Activated CD4-positive, alpha-beta T cell treated with anti-CD3 and anti-CD28 coated beads, Interleukin-2, Interleukin-6, amounts not matched to agents 100 ng/mL and 50 ng/mL, durations not matched to agents 16 hours and 8 hours (primary cell): ENCODE measurements at regions not wholly inside any gene's neighbourhood (a gene's known extent, or its start where the extent isn't known, plus 50 kb on each side); places are given as distances from the start of the nearest gene placed in this dataset.

Experiments
- DNase-seq: peaks from one replicate; pipeline ENCODE4 v3.0.0-alpha.2; 2020

DNA sequence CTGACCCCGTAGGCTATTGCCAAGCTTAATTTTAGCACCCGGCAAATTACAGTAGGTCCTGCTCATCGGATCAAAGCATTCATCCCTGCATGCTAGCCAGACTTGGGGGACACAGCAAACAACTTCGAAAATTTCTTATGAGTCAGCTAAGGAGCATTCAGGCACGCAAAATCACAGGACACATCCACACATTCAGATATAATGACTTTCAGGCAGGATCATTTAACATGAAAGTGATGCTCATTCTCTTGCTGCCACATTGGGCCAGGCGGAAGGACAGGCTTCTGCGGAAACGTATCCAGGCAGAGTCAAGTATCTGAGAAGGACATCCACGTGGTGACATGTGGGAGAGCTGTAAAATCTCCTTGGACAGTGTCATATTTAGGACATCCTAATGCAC, 474.0 kb upstream of the NRP1 start:
- DNase-seq = no peak

GRCh38 chr10:33807531-33808359, 473.3 kb upstream of the NRP1 start:
- no peak for DNase-seq

DNA sequence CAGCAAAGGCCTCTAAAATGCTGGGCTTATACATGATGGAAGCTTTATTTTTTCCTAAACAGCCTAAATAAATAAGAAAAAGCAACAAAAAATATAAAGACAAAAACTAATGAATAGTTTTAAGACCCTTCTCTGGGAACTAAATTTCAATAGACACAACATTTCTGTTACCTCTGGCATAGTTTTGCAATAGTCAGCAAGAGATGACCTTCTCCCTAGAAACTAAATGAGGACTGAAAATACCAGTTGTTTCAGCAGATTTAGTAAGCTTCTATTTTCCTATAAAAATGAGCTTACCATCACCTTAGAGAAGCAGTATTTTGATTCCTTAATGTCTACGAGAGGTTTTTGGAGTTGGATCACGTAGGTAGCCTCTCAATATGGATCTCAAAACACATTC, 471.4 kb upstream of the NRP1 start:
- DNase-seq = no peak

GRCh38 chr10:33804584-33804983, 470.1 kb upstream of the NRP1 start:
- DNase-seq = no peak

DNA sequence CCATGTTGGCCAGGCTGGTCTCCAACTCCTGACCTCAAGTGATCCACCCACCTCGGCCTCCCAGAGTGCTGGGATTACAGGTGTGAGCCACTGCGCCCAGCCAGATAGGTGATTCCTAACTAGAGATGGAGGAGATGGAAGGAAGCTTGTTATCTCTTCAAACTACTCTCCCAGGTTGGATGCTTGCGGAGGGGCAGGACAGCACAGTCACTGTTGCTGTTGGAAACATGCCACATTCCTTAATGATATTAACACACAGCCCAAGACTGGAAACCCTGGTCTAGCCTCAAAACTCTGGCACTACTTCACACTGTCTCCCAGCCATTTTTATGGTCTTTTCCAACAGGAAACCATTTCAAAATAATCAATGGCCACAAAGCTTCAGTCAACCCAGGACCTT, 468.8 kb upstream of the NRP1 start:
- DNase-seq = no peak

- DNase-seq = no peak
These were observed 468.1 kb upstream of the NRP1 start for GRCh38 chr10:33802566-33802965.

GRCh38 chr10:33801705-33802104, 467.2 kb upstream of the NRP1 start:
- no peak for DNase-seq

- no peak for DNase-seq
These were observed 466.5 kb upstream of the NRP1 start for GRCh38 chr10:33800986-33801385.

DNA sequence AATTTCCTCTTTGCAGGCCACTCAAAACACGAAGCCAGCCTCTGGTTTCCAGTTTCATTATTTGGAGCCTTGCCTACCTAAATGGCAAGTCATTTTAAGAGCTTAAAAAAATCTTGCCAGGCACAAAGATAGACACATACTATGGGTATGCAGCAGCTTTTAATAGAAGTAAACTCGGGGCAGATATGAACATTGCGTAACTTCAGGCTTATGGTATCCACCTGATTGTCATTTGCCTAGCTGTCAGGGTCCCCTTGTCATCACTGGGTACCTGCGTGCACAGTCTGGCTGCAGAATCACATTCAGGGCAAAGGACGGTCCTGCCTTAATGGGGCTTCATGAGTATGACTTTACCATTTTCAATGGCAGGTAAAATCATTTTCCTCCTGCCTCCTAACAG, 466.1 kb upstream of the NRP1 start:
- DNase-seq = no peak

DNA sequence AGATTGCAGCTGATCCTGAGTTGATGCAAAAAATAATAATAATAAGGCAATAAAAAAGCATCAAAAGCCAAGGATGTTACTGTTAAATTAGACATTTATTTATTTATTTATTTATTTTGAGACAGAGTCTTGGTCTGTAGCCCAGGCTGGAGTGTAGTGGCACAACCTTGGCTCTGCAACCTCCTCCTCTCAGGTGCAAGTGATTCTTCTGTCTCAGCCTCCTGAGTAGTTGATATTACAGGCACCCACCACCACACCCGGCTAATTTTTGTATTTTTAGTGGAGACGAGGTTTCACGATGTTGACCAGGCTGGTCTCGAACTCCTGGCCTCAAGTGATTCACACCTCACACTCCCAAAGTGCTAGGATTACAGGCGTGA, 465.5 kb upstream of the NRP1 start:
- DNase-seq = no peak

DNA sequence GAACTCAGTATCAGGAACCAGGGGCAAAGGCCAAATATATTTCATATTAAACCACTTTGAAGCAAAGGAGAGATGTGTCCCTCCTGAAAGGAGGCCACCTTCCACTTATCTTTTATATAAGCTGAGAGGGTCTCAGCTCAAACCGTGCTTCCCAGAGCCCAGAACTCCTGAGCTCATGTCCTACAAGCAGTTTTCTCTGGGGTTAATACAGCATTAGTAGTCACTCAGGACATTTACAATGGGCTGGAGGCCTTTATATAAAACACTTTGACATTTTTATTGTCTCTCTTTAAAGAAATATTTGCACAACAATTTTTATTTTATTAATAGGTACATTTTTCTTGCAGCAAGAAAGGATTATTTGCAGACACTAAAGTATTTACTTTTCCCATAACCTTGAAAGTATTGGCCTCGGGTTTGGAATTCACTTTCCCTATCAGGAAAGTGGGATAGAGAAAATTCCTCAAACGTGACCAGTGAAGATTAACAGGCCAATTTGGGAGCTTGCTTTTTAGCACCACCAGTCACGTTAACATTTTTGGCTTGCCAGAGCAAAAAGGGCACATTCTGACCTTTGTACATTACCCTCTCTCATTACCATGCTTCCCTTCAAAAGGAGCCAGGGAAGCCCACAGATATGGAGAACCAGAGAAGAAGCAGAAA, 464.9 kb upstream of the NRP1 start:
- DNase-seq = no peak

DNA sequence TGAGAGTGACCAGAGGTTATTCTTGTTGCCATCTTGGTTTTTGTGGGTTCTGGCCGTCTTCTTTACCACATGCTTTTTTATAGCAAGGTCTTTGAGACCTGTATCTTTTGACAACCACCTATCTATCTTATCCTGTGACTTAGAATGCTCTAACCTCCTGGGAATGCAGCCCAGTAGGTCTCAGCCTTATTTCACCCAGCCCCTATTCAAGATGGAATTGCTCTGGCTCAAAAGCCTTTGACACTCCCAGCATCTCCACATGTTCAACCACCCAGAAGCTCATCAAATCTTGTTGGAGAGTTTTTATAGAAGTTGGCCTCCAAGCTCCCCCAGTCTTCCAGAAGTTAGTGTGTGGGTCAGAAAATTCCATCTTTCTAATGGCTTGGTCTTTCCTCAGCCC, 464.3 kb upstream of the NRP1 start:
- DNase-seq = no peak

DNA sequence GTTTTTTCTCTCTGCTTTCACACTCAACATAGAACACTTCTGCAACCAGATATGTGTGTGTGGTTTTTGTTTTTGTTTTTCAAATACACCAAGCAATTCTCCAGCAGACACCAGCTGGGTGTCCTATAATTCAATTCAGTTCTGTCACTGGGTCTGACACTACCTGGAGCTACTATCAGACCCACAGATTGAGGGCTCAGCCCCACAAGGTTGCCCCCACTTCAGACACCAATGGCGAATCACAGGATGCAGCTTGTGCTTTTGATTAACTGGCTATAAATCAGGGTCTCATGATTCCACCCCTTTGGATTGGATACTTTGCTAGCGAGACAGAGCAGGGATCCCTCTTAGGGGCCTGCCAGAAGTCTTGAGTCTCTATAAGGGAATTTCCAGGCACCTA, 462.2 kb upstream of the NRP1 start:
- DNase-seq = no peak

DNA sequence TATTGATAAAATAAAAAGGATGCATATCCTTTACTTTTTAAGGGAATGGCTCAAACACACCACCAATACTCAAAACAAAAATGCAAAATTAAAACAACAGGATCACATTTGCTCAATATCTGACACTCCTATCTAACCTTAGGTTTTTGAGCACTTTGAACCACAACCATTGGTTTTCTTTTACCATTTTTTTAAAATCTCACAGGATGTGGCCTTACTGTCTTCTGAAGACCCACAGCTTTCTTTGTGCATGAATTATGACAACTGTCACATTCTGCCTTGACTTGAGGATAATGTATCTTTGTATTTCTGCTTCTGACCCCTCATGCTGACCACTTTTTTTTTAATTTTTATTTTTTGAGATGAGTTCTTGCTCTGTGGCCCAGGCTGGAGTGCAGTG, 461.1 kb upstream of the NRP1 start:
- no peak for DNase-seq

DNA sequence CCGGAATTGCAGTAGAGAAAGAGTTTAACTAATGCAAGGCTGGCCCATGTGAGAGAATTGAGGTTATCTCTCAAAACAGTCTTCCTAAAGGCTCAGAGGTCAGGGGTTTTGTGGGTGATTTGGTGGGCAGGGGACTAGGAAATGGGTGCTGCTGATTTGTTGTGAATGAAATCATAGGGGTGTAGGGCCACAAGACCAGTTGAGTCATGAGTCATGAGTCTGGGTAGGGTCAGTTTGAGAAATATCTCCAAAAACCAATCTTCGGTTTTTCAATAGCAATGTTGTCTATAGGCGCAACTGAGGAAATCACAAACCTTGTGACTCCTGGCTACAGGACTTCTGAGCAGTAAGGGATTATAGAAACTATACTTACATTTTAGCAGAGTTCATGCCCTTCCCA, 460.0 kb upstream of the NRP1 start:
- no peak for DNase-seq

- no peak for DNase-seq
These were observed 459.3 kb upstream of the NRP1 start for GRCh38 chr10:33793793-33794192.

GRCh38 chr10:33791272-33791660, 456.8 kb upstream of the NRP1 start:
- no peak for DNase-seq

- no peak for DNase-seq
These were observed 456.2 kb upstream of the NRP1 start for GRCh38 chr10:33790521-33791271.

- DNase-seq = no peak
These were observed 449.1 kb upstream of the NRP1 start for GRCh38 chr10:33783557-33783956.

GRCh38 chr10:33783078-33783477, 448.6 kb upstream of the NRP1 start:
- DNase-seq = no peak

DNA sequence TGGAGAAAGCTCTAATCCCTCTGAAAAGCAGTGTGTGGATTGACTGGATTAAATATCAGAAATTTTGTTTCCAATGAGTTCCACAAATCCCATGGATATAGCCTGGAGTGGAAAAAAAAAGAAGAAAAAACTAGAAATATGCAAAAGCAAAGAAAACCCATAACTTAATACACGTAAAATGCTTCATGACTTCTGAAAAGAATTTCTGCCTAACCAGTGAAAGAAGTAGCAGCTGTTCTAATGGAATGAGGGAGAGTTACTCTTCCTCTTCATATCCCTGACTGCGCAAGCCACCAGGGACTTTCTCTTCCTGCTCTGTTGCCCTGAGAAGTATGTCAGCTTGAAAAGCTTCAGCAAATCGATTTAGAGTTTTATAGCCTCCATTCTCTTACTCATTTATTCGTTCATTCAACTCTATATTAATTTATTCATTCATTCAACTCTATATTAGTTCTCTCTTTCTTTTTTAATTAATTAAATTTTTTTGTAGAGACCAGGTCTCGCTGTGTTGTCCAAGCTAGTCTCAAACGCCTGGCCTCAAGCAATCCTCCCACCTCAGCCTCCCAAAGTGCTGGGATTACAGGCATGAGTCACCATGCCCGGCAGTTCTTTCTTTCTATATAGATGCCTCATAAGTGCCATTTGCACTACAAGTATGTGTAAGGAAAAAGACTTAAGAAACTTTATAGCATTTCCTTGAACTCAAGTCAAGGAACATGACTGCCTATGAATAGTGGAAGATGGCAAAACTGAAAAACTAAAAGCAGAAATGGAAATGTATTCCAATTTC, 447.3 kb upstream of the NRP1 start:
- DNase-seq = no peak

- no peak for DNase-seq
These were observed 446.5 kb upstream of the NRP1 start for GRCh38 chr10:33780961-33781360.

DNA sequence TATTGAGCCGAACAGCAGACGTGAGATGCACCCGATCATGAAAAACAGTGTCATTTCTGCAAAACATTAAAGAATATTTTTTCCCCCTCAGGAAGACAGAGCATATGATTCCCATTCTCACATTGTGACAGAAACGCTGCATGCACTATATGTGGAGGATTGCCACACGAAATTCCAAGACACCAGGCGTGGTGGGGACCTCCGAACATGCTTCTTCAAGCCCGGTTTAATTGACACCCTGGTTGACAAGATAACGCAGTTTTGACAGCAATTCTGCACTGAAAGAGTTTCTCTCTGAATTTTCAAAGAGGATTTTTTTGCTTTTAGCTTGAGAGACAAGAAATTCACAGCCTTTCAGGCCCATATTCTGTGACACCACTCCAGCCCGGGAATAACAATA, 442.8 kb upstream of the NRP1 start:
- no peak for DNase-seq
